GM12874 (cell line): ENCODE measurements at regions not wholly inside any gene's neighbourhood (a gene's known extent, or its start where the extent isn't known, plus 50 kb on each side); places are given as distances from the start of the nearest gene placed in this dataset.

ENCODE experiments used
- CTCF ChIP-seq: IDR thresholded peaks from 2 replicates; pipeline ENCODE4 v1.5.1; 2011; ENCODE audit warnings: low read depth, mild to moderate bottlenecking, control low read depth, low read length, moderate library complexity; ENCODE audit not compliant: insufficient read depth

DNA sequence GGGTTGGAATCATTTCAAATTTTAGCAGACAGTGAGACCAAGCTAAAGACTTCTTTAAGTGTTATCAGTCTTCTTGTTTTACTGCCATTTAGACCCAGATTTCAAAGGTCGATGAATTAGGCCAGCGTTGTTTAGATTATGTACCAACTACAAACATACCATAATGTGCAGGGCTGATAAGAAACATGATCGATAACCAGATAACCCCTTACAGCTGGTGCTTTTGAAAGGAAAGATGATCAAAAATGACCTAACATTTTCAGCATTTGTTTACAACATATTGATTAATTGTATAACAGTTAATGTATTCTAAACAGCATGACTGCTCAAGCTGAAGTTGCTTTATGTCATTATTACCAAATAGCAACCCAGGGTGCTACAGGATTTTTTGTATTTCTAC lies 400.4 kb upstream of the FAM241A start:
- TF ChIP-seq CTCF = no peak

DNA sequence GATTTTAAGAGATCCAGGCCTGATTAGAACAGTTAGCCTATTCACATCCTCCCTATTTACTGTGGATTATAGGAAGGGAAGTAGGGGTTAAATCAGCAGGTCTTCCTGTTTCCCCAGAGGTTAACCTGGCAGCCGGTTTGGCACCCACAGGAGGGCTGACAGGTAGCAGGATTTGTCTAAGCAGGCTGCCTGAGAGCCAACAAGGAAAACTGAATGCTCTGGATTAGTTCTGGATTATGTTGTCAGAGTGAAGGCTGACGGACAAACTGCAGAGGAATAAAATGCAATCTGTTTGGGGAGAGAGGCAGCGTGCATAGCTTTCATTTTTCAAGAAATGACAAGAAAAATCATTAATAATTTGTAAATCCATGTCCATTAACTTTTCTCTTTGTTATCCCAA lies 397.1 kb upstream of the FAM241A start:
- no peak for TF ChIP-seq CTCF

GRCh38 chr4:111754003-111754402 lies 391.3 kb upstream of the FAM241A start:
- TF ChIP-seq CTCF = no peak

- no peak for TF ChIP-seq CTCF
Measured at GRCh38 chr4:111755571-111755970, 389.7 kb upstream of the FAM241A start.

DNA sequence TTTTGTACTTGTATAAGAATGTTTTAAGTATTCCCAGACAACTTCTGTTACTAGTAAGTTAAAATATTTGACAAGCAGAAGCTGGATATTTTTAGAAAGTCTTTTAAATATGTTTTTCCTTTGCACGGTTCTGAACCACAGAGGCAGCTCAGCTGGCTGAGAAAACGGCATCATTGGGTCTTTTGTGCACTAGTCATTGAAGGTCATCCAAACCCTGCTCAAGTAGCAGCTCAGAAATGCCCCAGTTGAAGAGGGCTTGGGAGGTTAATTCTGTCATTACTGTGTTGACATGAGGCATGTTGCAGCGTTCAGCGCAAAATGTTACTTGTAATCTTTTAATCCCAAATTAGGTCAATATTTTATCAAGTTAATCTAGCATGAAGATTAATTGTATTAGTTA lies 383.7 kb upstream of the FAM241A start:
- TF ChIP-seq CTCF = no peak

DNA sequence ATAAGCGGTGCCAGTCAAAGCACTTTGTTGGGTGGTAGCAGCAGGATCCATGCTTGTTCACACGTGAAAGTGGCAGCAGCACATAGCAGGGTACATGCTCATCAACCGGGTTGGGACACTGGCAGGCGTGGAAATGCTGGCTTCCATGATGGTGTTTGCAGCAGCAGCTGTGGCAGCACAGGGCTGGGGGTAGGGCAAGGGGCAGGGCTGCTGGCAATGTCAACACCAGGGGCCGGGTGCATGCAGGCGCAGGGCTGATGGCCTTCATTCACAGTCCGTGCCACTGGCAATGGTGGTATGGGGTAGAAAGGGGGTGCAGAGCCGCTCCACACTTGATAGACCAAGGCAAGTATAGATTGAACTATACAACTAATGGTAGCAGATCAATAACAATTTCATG lies 374.7 kb upstream of the FAM241A start:
- TF ChIP-seq CTCF = no peak

DNA sequence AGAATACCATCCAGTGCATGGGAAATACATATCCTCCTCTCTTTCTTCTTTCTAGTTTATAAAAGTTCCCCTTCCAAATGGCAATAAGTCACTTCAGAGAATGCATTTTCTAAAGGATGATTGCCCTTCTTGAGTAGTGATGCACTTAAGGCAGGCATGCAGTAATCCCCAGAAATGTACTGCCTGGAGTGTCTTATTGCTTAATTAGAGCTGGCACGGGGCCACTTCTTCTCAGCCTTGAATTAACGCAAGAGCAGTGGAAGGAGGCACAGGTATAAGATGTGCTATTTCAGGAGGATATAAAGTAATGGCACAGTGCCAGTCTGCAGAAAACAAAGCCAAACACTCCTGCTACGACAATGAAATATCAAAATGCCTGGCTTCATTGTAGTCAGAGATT lies 371.4 kb upstream of the FAM241A start:
- TF ChIP-seq CTCF = no peak
